DND-41 (cell line): ENCODE measurements at regions not wholly inside any gene's neighbourhood (a gene's known extent, or its start where the extent isn't known, plus 50 kb on each side); places are given as distances from the start of the nearest gene placed in this dataset.

Source experiments
- ATAC-seq: fragments of 200-7000 bp; cut with Tn5 transposase; 3 replicates; pipeline ENCODE4 v1.9.1; 2021; ENCODE audit warnings: low read depth; ENCODE audit not compliant: insufficient read depth
- DNase-seq: peaks from one replicate; pipeline ENCODE4 v3.0.0-alpha.2; 2020
- H2AFZ ChIP-seq: 2 replicates; pipeline ENCODE4 v1.6.0; 2012; ENCODE audit warnings: low read depth, low read length
- H3K27ac ChIP-seq: 2 replicates; pipeline ENCODE4 v1.5.1; 2012; ENCODE audit warnings: low read length, inconsistent platforms
- H3K27me3 ChIP-seq: fragments of 200-600 bp; sonication (generic); 2 replicates; pipeline ENCODE4 v1.6.0; 2012; ENCODE audit warnings: low read length, mild to moderate bottlenecking, inconsistent platforms; ENCODE audit not compliant: insufficient read depth, poor library complexity
- H3K36me3 ChIP-seq: 2 replicates; pipeline ENCODE4 v1.5.1; 2012; ENCODE audit warnings: low read length, inconsistent platforms; ENCODE audit not compliant: insufficient read depth
- H3K4me1 ChIP-seq: 2 replicates; pipeline ENCODE4 v1.5.1; 2012; ENCODE audit warnings: mild to moderate bottlenecking, low read length; ENCODE audit not compliant: insufficient read depth
- H3K4me2 ChIP-seq: 2 replicates; pipeline ENCODE4 v1.6.0; 2012; ENCODE audit warnings: mild to moderate bottlenecking, moderate library complexity, low read length, inconsistent platforms; ENCODE audit not compliant: insufficient read depth
- H3K4me3 ChIP-seq, 2 experiments: fragments of 200-600 bp in 1 of 2; shearing (Covaris generic) in 1 of 2; 2 replicates each; pipeline ENCODE4 v1.5.1; 2012 to 2016; ENCODE audit warnings: inconsistent platforms in 2 of 2, low read length in 2 of 2, mild to moderate bottlenecking in 2 of 2, low read depth in 1 of 2, moderate library complexity in 1 of 2
- H3K79me2 ChIP-seq: 2 replicates; pipeline ENCODE4 v1.6.0; 2012; ENCODE audit warnings: low read length, inconsistent platforms; ENCODE audit not compliant: insufficient read depth
- H3K9ac ChIP-seq: 2 replicates; pipeline ENCODE4 v1.6.0; 2012; ENCODE audit warnings: low read depth, mild to moderate bottlenecking, inconsistent platforms, low read length, moderate library complexity
- H3K9me3 ChIP-seq: 2 replicates; pipeline ENCODE4 v1.5.1; 2012; ENCODE audit warnings: low read length, moderate library complexity, mild to moderate bottlenecking, inconsistent platforms; ENCODE audit not compliant: insufficient read depth, severe bottlenecking
- H4K20me1 ChIP-seq: 2 replicates; pipeline ENCODE4 v1.6.0; 2012; ENCODE audit warnings: low read length; ENCODE audit not compliant: insufficient read depth
- EZH2 ChIP-seq: IDR thresholded peaks from 3 replicates; pipeline ENCODE4 v1.6.1; 2012; ENCODE audit warnings: borderline replicate concordance, low read depth, mild to moderate bottlenecking, moderate library complexity, low read length, inconsistent platforms; ENCODE audit not compliant: severe bottlenecking
- TF ChIP-seq, protein P1 (sequence below): IDR thresholded peaks from 2 replicates; pipeline ENCODE4 v1.5.1; 2012; ENCODE audit warnings: borderline replicate concordance, low read length, moderate library complexity, mild to moderate bottlenecking; ENCODE audit not compliant: poor library complexity, severe bottlenecking; ENCODE audit errors: extremely low read depth

DNA sequence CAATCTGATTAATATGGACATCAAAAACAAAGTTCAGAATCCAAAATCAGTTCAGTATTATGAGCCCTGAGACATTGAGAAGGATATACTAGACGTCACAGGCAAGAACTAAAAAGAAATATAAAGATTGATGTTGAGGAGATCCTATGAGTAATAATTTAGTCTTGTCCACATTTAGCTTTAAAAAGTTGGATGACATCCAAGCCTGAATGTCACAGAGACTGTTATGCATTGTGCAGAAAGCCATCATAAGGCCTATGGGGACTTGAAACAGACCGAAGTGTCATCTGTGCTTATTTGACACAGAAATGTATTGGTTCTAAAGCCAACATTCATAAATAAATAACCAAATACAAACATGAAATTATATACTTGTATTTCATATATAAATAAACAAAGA lies 581.8 kb upstream of the MMS22L start:
- ATAC-seq: no peak

DNA sequence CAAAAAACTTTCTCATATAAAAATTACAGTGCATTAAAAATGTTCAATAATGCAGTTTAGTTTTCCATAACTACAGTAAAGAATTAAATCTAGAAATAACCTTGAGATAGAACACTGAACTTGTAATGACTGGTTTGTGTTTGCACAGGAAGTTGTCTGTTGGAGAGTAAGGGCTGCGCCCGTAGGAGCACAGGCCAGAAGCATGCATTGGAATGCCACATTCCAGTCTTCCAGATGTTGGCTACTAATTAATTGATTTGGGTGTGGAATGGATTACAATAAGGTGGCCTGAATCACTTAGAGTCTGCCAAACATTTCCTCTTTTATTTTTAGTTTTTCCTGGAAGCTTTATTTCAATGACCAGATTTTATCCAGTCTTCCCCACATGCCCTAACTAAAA lies 582.6 kb upstream of the MMS22L start:
- no peaks in the 10 kb centered on the region for H3K36me3 ChIP-seq
- H3K4me1 ChIP-seq: no peaks in the 10 kb centered on the region
- DNase-seq: no peak
- no peak overlapping the region for H3K9ac ChIP-seq
- H3K4me2 ChIP-seq: no peak overlapping the region
- no peaks in the 10 kb centered on the region for H3K9me3 ChIP-seq
- no peak for ATAC-seq
- no peaks in the 10 kb centered on the region for H4K20me1 ChIP-seq
- no peak overlapping the region for H3K4me3 ChIP-seq
- H3K27me3 ChIP-seq: no peaks in the 10 kb centered on the region
- H2AFZ ChIP-seq: no peak overlapping the region
- H3K79me2 ChIP-seq: no peaks in the 10 kb centered on the region
- TF ChIP-seq, protein P1, sequence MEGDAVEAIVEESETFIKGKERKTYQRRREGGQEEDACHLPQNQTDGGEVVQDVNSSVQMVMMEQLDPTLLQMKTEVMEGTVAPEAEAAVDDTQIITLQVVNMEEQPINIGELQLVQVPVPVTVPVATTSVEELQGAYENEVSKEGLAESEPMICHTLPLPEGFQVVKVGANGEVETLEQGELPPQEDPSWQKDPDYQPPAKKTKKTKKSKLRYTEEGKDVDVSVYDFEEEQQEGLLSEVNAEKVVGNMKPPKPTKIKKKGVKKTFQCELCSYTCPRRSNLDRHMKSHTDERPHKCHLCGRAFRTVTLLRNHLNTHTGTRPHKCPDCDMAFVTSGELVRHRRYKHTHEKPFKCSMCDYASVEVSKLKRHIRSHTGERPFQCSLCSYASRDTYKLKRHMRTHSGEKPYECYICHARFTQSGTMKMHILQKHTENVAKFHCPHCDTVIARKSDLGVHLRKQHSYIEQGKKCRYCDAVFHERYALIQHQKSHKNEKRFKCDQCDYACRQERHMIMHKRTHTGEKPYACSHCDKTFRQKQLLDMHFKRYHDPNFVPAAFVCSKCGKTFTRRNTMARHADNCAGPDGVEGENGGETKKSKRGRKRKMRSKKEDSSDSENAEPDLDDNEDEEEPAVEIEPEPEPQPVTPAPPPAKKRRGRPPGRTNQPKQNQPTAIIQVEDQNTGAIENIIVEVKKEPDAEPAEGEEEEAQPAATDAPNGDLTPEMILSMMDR: no peak
- TF ChIP-seq EZH2: no peak
- H3K27ac ChIP-seq: no peak overlapping the region

More for the DNA sequence above, 581.8 kb upstream of the MMS22L start:
- Histone ChIP-seq H3K9ac (no peak overlapping the region), H3K36me3 (no peaks in the 10 kb centered on the region), H3K79me2 (no peaks in the 10 kb centered on the region), H4K20me1 (no peaks in the 10 kb centered on the region), H2AFZ (no peak overlapping the region), H3K27ac (no peak overlapping the region), H3K4me2 (no peak overlapping the region), H3K27me3 (no peaks in the 10 kb centered on the region), H3K9me3 (no peaks in the 10 kb centered on the region), H3K4me1 (no peaks in the 10 kb centered on the region), H3K4me3 (no peak overlapping the region)
- TF ChIP-seq, protein P1: no peak
- no peak for TF ChIP-seq EZH2
- DNase-seq: no peak

DNA sequence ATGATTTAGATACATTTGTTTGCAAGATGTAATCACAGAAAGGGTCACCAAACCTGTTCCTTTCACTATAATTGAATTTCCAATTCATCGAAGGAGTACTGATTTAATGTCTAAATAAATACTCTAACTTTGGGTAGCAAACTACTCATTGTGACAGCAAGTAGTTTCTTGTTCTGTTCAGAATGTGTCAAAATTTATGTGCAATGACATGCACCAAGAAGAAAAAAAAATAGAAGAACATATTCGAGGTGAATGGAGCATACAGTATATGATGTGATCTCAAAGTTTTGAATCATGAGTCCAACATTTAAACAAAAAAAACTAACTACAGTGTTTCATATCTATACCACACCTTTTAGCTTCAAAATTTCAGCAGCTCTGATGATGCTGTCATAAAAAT lies 583.6 kb upstream of the MMS22L start:
- no peak overlapping the region for H3K27ac ChIP-seq
- no peaks in the 10 kb centered on the region for H3K36me3 ChIP-seq
- no peaks in the 10 kb centered on the region for H3K9me3 ChIP-seq
- ATAC-seq (no peak), DNase-seq (no peak)
- H2AFZ ChIP-seq: no peak overlapping the region
- TF ChIP-seq EZH2: no peak
- TF ChIP-seq, protein P1: no peak
- no peak overlapping the region for H3K4me3 ChIP-seq
- H3K79me2 ChIP-seq: no peaks in the 10 kb centered on the region
- no peak overlapping the region for H3K4me2 ChIP-seq
- no peak overlapping the region for H3K9ac ChIP-seq
- H3K27me3 ChIP-seq: no peaks in the 10 kb centered on the region
- no peaks in the 10 kb centered on the region for H3K4me1 ChIP-seq
- H4K20me1 ChIP-seq: no peaks in the 10 kb centered on the region

DNA sequence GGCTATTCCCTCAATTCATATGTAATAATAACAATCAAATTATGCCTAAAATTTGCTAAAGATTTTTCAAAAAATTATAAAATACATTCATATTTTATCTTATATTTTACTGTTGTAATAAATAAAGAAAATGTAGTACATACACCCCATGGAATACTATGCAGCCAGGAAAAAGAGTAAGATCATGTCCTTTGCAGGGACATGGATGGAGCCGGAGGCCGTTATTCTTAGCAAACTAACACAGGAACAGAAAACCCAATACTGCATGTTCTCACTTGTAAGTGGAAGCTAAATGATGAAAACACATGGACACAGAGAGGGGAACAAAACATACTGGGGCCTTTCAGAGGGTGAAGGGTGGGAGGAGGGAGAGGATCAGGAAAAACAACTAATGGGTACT lies 584.2 kb upstream of the MMS22L start:
- no peak for DNase-seq
- Histone ChIP-seq H3K27me3 (no peaks in the 10 kb centered on the region), H3K36me3 (no peaks in the 10 kb centered on the region), H4K20me1 (no peaks in the 10 kb centered on the region), H2AFZ (no peak overlapping the region), H3K9ac (no peak overlapping the region), H3K4me2 (no peak overlapping the region), H3K27ac (no peak overlapping the region), H3K4me3 (no peak overlapping the region), H3K9me3 (no peaks in the 10 kb centered on the region), H3K79me2 (no peaks in the 10 kb centered on the region), H3K4me1 (no peaks in the 10 kb centered on the region)
- ATAC-seq: no peak
- TF ChIP-seq, protein P1: no peak
- TF ChIP-seq EZH2: no peak
